MCF 10A (cell line): ENCODE measurements at regions not wholly inside any gene's neighbourhood (a gene's known extent, or its start where the extent isn't known, plus 50 kb on each side); places are given as distances from the start of the nearest gene placed in this dataset.

Experiments
- BruUV-seq: library from RNA; stranded (reverse); fragments of 400-500 nt; replicated peaks from 2 replicates; lab custom pipeline; 2021; lab: Mats Ljungman, UMichigan
- CTCF ChIA-PET: fragments of 300-600 bp; sonication (Branson Sonifier 250); formaldehyde crosslinking; extraction: SDS; loops from one replicate; lab custom pipeline; 2021; ENCODE audit warnings: antibody characterized with exemption, inconsistent platforms; lab: Yijun Ruan, JAX
- POLR2A ChIA-PET: fragments of 300-600, 350-650 bp; sonication (Branson Sonifier 250); formaldehyde crosslinking; extraction: SDS; loops from one replicate; lab custom pipeline; 2020; ENCODE audit warnings: antibody characterized with exemption, inconsistent platforms; lab: Yijun Ruan, JAX
- DNase-seq: peaks from one replicate; pipeline ENCODE4 v3.0.0-alpha.2; 2018; ENCODE audit not compliant: unreplicated experiment
- H3K27ac Mint-ChIP-seq: one replicate; pipeline ENCODE4 v1.8.0; 2022; ENCODE audit warnings: mild to moderate bottlenecking, low read depth, mixed read lengths; ENCODE audit not compliant: unreplicated experiment
- H3K27me3 Mint-ChIP-seq: one replicate; pipeline ENCODE4 v1.8.0; 2022; ENCODE audit warnings: mixed read lengths; ENCODE audit not compliant: insufficient read depth, unreplicated experiment
- H3K36me3 Mint-ChIP-seq: one replicate; pipeline ENCODE4 v1.8.0; 2022; ENCODE audit warnings: mild to moderate bottlenecking, moderate library complexity, mixed read lengths; ENCODE audit not compliant: insufficient read depth, unreplicated experiment
- H3K4me1 Mint-ChIP-seq: one replicate; pipeline ENCODE4 v1.8.0; 2022; ENCODE audit warnings: mixed read lengths; ENCODE audit not compliant: insufficient read depth, unreplicated experiment
- H3K4me3 Mint-ChIP-seq: one replicate; pipeline ENCODE4 v1.8.0; 2022; ENCODE audit warnings: mild to moderate bottlenecking, moderate library complexity, mixed read lengths; ENCODE audit not compliant: unreplicated experiment
- H3K9me3 Mint-ChIP-seq: one replicate; pipeline ENCODE4 v1.8.0; 2022; ENCODE audit warnings: mixed read lengths; ENCODE audit not compliant: unreplicated experiment
- intact Hi-C: fragments of 100-400 bp; cut with micrococcal nuclease; formaldehyde crosslinking; loops from 2 replicates; pipeline ENCODE4 v1.14.1; 2022
- TF ChIP-seq, protein P1 (sequence below): fragments of 200-600 bp; IDR thresholded peaks from one replicate; pipeline ENCODE4 v1.8.0; 2022; ENCODE audit warnings: antibody characterized with exemption, mild to moderate bottlenecking; ENCODE audit not compliant: unreplicated experiment

DNA sequence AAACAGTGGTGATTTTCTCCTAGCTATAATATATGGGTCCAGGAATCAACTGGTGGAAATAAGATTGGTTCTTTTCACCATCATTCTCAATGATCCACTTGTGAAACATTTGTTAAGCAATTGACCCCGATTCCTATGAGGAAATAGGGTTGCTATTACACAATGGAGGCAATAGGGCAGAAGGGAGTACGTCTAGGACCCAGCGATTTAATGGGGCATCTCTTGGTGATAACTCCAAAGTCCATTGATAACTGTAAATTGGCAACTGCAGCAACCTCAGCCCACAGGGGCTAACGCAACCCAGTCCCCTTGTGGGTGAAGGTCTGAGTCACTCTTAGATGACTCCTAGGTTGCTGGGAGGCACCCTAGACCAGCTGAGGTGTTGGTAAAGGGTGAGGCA lies 62.5 kb upstream of the BARHL2 start:
- TF ChIP-seq, protein P1, sequence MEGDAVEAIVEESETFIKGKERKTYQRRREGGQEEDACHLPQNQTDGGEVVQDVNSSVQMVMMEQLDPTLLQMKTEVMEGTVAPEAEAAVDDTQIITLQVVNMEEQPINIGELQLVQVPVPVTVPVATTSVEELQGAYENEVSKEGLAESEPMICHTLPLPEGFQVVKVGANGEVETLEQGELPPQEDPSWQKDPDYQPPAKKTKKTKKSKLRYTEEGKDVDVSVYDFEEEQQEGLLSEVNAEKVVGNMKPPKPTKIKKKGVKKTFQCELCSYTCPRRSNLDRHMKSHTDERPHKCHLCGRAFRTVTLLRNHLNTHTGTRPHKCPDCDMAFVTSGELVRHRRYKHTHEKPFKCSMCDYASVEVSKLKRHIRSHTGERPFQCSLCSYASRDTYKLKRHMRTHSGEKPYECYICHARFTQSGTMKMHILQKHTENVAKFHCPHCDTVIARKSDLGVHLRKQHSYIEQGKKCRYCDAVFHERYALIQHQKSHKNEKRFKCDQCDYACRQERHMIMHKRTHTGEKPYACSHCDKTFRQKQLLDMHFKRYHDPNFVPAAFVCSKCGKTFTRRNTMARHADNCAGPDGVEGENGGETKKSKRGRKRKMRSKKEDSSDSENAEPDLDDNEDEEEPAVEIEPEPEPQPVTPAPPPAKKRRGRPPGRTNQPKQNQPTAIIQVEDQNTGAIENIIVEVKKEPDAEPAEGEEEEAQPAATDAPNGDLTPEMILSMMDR = no peak
- Mint-ChIP-seq H3K4me3 (no peak overlapping the region), H3K36me3 (no peaks in the 10 kb centered on the region), H3K27me3 (no peaks in the 10 kb centered on the region), H3K27ac (no peak overlapping the region), H3K4me1 (no peaks in the 10 kb centered on the region), H3K9me3 (no peaks in the 10 kb centered on the region)
- no TSS peak for BruUV-seq
- CTCF ChIA-PET = interaction anchor here (0.5 kb wide), 1 partner anchor 73 kb away, joined by 3 read pairs; no protein-coding TSS in a partner anchor
- peak; percentile 9 for DNase-seq
- POLR2A ChIA-PET = interaction anchor here (1.1 kb wide), 1 partner anchor 28 kb away, joined by 3 read pairs; no protein-coding TSS in a partner anchor
- intact Hi-C loops = no loop called here

DNA sequence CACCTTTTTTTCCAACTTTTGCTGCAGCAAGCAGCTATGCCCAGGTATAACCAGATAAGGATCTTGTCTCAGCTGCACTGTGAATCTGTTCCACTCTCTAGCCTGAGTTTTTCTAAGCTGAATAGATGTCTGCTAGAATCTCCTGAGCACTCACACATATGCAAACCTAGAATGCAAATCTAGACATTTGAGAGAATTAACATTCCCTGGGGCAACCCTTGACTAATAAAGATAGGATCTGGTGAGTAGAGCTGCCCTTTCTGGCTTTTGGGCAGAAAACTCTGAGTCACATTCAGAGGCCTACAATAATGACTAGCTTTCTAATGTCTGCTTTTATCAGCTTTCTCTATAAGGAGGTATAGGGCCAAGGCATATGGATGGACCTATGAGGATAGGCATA lies 61.4 kb upstream of the BARHL2 start:
- DNase-seq = no peak
- CTCF ChIA-PET = interaction anchor here (0.7 to 1.5 kb wide), 2 partner anchors 57 to 186 kb away, joined by 3 to 8 read pairs; no protein-coding TSS in a partner anchor
- Mint-ChIP-seq H3K9me3 (no peaks in the 10 kb centered on the region), H3K36me3 (no peaks in the 10 kb centered on the region), H3K27ac (no peak overlapping the region), H3K27me3 (no peaks in the 10 kb centered on the region), H3K4me1 (no peaks in the 10 kb centered on the region), H3K4me3 (no peak overlapping the region)
- POLR2A ChIA-PET = interaction anchor here (0.5 to 1.1 kb wide), 3 partner anchors 8 to 167 kb away, joined by 3 read pairs; no protein-coding TSS in a partner anchor
- no TSS peak for BruUV-seq
- TF ChIP-seq, protein P1 = no peak
- intact Hi-C loops = no loop called here

DNA sequence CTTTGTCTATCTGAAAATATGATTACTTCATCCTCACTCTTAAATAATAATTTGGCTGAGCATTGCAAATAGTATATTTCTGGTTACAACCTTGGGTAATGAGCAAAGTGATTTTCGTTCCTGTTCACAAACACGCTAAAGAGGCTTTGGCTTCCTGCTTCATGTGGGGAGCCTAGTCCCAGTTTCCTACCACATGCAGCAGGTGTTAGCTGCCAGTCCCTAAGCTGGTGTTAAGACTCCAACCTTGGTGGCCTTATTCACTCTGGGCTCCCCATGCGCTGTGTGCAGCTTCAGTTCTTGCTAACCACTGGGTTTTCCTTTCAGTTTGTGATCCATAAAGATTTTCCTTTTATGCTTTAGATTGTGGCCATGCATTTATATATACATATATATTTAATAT lies 56.7 kb upstream of the BARHL2 start:
- TF ChIP-seq, protein P1 = no peak
- no TSS peak for BruUV-seq
- H3K4me1 Mint-ChIP-seq = no peaks in the 10 kb centered on the region
- no peaks in the 10 kb centered on the region for H3K9me3 Mint-ChIP-seq
- no peak for DNase-seq
- H3K4me3 Mint-ChIP-seq = no peak overlapping the region
- CTCF ChIA-PET = interaction anchor here (1.1 to 1.5 kb wide), 2 partner anchors 52 kb away, joined by 3 read pairs; no protein-coding TSS in a partner anchor
- intact Hi-C loops = no loop called here
- POLR2A ChIA-PET = no interaction called here
- no peak overlapping the region for H3K27ac Mint-ChIP-seq
- H3K36me3 Mint-ChIP-seq = no peaks in the 10 kb centered on the region
- H3K27me3 Mint-ChIP-seq = no peaks in the 10 kb centered on the region

DNA sequence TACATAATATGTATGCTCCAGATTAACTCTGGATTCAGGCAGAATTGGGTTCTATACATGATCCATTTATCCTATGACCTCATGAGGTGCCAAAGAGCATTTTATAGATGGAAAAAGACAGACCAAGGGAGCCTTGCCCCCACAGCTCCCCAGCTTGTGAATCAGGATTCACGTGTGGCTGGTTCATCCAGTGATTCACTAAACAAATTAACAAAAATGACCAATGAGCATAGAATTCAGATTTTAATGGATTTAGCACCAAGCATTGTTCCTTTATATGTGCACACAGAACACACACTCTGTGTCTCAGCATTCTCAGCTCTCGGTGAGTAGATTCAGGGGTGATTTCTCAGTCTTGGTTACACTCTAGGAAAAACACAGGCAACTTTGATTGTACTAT lies 51.7 kb upstream of the BARHL2 start:
- H3K36me3 Mint-ChIP-seq = no peaks in the 10 kb centered on the region
- H3K4me1 Mint-ChIP-seq = no peaks in the 10 kb centered on the region
- CTCF ChIA-PET = interaction anchor here (0.7 to 1.8 kb wide), 2 partner anchors 47 to 134 kb away, joined by 3 to 4 read pairs; no protein-coding TSS in a partner anchor
- no peaks in the 10 kb centered on the region for H3K9me3 Mint-ChIP-seq
- TF ChIP-seq, protein P1 = no peak
- intact Hi-C loops = no loop called here
- no TSS peak for BruUV-seq
- no peak overlapping the region for H3K4me3 Mint-ChIP-seq
- DNase-seq = no peak
- POLR2A ChIA-PET = no interaction called here
- no peak overlapping the region for H3K27ac Mint-ChIP-seq
- H3K27me3 Mint-ChIP-seq = peaks cover 7% of the 10 kb centered on the region
